Medulla oblongata (tissue), 1 donor: ENCODE measurements at regions not wholly inside any gene's neighbourhood (a gene's known extent, or its start where the extent isn't known, plus 50 kb on each side); places are given as distances from the start of the nearest gene placed in this dataset.
"Not testable (repeated sequence)": the region's sequence is repeated elsewhere in the genome, so short reads cannot be mapped to it uniquely, and the experiment has no call there.

Source experiments
- DNase-seq: peaks from one replicate; pipeline ENCODE4 v3.0.0-alpha.2; 2015; ENCODE audit errors: extremely low spot score

GRCh38 chr16:86716649-86717048 is 138.3 kb downstream of the FOXL1 start:
- DNase-seq, result peak; percentile 5

- DNase-seq, result no peak
These were observed 139.8 kb downstream of the FOXL1 start for GRCh38 chr16:86718118-86718517.

GRCh38 chr16:86722970-86723369 is 144.6 kb downstream of the FOXL1 start:
- no peak for DNase-seq

- DNase-seq, result no peak
These were observed 145.3 kb downstream of the FOXL1 start for GRCh38 chr16:86723689-86724088.

GRCh38 chr16:86725401-86725800 is 147.1 kb downstream of the FOXL1 start:
- DNase-seq, result no peak

- DNase-seq, result no peak
These were observed 148.0 kb downstream of the FOXL1 start for GRCh38 chr16:86726340-86726739.

- no peak for DNase-seq
These were observed 148.8 kb downstream of the FOXL1 start for GRCh38 chr16:86727131-86727530.

- DNase-seq, result no peak
These were observed 149.3 kb downstream of the FOXL1 start for GRCh38 chr16:86727632-86728031.

- DNase-seq, result no peak
These were observed 151.3 kb downstream of the FOXL1 start for GRCh38 chr16:86729686-86730085.

- DNase-seq, result no peak
These were observed 151.7 kb downstream of the FOXL1 start for GRCh38 chr16:86730086-86730485.

- DNase-seq, result no peak
These were observed 152.2 kb downstream of the FOXL1 start for GRCh38 chr16:86730597-86730996.

- DNase-seq, result no peak
These were observed 154.4 kb downstream of the FOXL1 start for GRCh38 chr16:86732621-86733295.

GRCh38 chr16:86733546-86734254 is 155.4 kb downstream of the FOXL1 start:
- no peak for DNase-seq

- no peak for DNase-seq
These were observed 156.5 kb downstream of the FOXL1 start for GRCh38 chr16:86734543-86735460.

- DNase-seq, result no peak
These were observed 157.4 kb downstream of the FOXL1 start for GRCh38 chr16:86735727-86736126.

GRCh38 chr16:86736502-86736901 is 158.2 kb downstream of the FOXL1 start:
- no peak for DNase-seq

GRCh38 chr16:86737083-86737482 is 158.7 kb downstream of the FOXL1 start:
- DNase-seq, result no peak

- not testable (repeated sequence) for DNase-seq
These were observed 160.0 kb downstream of the FOXL1 start for GRCh38 chr16:86738322-86738721.

GRCh38 chr16:86739178-86739577 is 160.8 kb downstream of the FOXL1 start:
- DNase-seq, result no peak

GRCh38 chr16:86739808-86740207 is 161.5 kb downstream of the FOXL1 start:
- DNase-seq, result no peak

- DNase-seq, result no peak
These were observed 161.9 kb downstream of the FOXL1 start for GRCh38 chr16:86740298-86740697.
